ENCODE measurements at regions not wholly inside any gene's neighbourhood (a gene's known extent, or its start where the extent isn't known, plus 50 kb on each side); places are given as distances from the start of the nearest gene placed in this dataset.

DNA sequence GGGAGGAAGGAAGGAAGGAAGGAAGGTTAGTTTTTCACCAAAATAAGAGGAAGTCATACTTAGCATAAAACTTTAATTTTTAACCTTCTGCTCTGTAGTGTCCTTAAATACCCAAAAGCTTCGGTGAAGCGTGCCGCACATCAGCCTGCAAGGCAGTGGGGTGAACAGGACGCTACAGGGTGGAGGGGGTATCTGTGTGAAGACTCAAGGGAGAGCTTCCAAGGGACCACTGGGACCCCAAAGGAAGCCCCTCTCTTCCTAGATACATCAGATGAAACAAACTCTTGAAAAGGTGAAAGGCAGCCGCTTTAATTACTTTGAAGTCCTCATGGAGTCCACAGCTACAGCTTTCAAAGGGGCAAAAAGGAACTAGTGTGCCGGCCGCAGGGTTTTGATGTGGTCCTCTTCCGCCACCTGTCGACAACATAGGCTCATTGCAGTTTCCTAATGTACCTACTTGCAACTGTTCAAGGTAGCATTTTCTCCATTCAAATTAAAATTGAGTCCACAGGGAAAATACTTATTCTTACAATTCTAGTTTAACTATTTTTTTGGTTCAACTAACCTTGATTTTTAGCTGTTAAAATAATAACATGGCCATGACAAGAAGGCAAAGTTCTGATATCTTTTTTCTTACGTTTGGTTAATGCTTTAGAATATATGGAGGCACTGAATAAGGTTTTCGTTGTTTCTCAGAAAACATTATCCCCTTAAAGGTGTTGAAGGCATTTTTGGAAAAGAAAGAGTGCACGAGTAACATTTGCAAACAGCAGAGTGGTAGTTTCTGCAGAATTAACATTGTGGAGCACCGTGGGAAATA lies 135.0 kb upstream of the RIPOR2 start:
- FAIRE-seq = peak; percentile 91

GRCh38 chr6:25078141-25078540 lies 142.4 kb upstream of the RIPOR2 start:
- FAIRE-seq = no peak

- FAIRE-seq = no peak
These were observed 148.2 kb upstream of the RIPOR2 start for GRCh38 chr6:25083784-25084507.

GRCh38 chr6:25084508-25084833 lies 148.7 kb upstream of the RIPOR2 start:
- FAIRE-seq = no peak

- FAIRE-seq = no peak
These were observed 150.0 kb upstream of the RIPOR2 start for GRCh38 chr6:25085756-25086155.

- FAIRE-seq = no peak
These were observed 150.8 kb upstream of the RIPOR2 start for GRCh38 chr6:25086500-25087091.

DNA sequence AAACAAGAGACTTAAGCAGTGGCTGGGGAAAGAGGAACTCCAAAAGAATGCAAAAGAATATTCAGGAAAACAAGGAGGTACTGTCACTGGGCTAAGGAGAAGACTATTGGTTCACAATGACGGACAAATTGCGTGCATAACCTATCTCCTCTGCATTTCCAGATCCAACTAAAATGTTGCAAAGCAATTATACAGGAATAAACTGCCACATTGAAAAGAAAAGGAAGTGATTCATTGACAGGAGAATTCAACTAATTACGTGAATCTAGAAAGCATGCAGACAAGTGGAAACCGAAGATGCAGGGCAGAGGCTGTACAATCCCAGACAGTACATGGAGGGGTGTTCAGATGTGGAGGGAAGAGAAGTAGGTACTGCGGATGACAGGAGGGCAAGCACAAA lies 152.8 kb upstream of the RIPOR2 start:
- FAIRE-seq = no peak

GRCh38 chr6:25089442-25089841 lies 153.7 kb upstream of the RIPOR2 start:
- no peak for FAIRE-seq

DNA sequence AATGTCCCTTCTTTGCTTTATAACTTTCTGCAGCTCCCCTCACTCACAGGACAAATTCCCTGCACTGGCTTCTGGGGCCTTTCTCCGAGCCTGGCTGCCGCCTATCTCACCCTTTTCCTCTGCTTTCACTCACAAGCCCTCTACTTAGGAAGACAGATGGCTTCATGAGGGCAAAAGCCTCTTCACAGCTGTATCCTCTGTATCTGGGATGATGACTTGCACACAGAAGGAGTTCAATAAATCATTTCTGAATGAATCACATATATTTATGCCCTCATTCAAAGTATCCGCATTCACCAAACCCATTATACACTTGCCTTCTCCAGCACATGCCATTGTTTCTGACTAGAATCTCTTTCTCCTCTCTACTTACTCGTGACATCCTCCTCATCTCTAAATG lies 159.0 kb upstream of the RIPOR2 start:
- no peak for FAIRE-seq

- FAIRE-seq = no peak
These were observed 164.5 kb upstream of the RIPOR2 start for GRCh38 chr6:25100288-25100687.

DNA sequence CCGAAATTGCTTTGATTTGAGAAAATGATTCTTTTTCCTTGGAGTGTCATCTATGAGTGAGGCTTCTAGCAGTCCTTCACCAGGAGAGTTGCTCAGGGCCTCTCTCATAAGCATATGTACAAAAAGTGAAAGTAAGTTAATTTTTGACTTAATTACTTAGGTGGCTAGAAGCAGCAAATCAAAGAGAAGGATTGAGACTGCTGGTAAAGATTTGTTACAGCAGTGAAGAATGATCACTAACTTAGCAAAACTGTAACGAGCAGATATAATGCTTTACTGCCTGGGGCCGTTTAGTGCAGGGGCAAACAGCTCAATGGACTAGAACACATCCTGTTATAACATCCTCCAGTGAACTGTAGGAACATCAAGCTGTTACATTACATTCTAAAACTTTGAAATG lies 167.8 kb upstream of the RIPOR2 start:
- FAIRE-seq = no peak

DNA sequence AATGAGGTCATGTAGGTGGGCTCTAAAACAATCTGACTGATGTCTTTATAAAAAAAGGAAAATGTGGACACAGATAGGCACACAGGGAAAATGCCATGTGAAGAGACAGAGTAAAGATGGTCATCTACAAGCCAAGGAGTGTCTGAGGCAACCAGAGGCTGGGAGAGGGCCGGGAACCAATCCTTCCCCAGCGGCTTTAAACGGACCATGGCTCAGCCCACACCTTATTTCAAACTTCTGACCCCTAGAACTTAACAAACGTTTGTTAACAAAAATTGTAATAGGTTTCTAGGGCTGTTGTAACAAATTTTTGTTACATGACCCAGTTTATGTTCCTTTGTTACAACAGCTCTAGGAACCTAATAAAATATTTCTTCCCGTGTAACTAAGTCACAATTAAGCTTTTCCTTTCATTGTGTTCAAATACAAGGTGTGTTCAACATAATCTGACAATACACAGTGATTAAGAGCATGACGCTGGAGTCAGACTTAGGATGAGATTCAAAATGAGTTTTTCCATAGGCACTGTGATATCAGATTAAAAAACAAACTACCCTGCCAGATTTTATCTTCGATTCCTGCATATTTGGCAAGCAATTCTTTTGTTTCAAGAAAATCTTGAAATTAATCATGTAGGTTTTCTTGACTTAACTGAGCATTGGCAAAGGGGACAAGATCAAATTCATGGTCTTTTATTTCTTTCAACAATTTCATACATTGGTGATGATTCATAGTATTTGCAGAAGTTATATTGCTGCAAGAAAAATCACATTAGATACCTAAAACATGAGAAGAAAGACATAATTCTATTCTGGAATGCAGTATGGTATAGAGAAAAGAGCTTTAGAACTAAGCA lies 169.5 kb upstream of the RIPOR2 start:
- FAIRE-seq = no peak

DNA sequence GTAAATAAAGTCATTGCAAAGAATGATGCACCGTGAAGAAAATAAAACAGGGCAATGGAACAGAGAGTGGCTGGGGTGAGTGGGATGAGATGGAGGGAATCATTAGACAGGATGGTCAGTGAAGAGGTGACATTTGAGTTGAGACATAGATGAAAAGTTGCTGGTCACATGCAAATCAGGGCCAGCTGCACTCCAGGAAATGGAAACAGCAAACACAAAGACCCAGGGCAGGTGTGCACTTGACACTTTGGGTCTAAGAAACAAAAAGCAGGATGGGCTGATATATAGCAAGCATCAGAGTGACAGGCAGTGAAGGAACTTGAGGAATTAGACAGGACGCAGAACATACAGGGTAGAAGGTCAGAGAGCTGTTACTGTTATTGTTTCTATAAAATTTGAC lies 171.5 kb upstream of the RIPOR2 start:
- FAIRE-seq = no peak

- no peak for FAIRE-seq
These were observed 167.4 kb upstream of the CARMIL1 start for GRCh38 chr6:25111782-25112181.

GRCh38 chr6:25112322-25112773 lies 166.8 kb upstream of the CARMIL1 start:
- no peak for FAIRE-seq

- no peak for FAIRE-seq
These were observed 165.7 kb upstream of the CARMIL1 start for GRCh38 chr6:25113436-25113835.

DNA sequence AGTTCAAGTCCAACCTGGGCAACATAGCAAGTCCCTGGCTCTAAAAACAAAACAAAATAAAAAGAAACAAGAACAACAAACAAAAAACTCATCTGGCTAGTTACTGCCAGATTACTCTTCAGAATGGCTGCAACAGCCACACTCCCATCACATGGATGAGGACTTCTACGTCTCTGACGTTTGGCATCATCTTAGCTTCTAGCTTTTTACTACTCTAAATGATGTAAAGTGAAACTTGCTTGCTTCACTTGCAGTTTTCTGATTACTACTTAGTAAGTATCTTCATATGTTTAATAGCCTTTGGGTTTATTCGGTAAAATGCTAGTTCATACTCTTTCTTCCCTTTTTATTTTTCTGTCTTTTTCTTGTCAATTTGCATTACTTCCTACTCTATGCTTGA lies 161.1 kb upstream of the CARMIL1 start:
- FAIRE-seq = no peak

- no peak for FAIRE-seq
These were observed 158.0 kb upstream of the CARMIL1 start for GRCh38 chr6:25121186-25121585.

GRCh38 chr6:25122001-25122400 lies 157.2 kb upstream of the CARMIL1 start:
- FAIRE-seq = no peak

DNA sequence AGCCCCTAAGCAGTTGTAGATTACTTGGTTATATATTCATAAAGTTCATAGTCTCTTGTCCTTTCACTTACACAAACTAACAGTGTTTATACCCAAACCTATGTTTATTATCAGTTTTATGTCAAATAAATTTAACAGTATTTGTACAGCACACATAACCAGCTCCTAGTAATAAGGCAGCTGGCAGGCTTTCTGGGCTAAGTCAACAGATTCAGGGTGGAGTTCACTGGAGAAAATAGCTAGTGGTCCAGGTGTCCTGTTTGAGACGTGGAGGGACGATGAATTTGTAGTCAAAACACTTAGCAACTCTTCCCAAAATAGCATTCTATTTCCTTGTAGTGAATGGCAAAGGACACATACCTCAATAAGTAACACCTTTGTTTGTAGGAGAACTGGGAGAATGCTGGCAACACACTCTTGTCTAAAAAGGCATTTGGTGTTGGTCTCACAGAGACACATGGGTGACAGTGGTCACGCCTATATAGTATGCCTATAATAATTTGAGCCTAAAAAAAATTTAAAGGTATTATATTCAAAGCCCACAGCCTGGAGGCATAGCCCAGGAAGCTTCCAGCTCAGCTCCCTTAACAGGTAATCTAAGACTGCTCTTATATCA lies 156.4 kb upstream of the CARMIL1 start:
- no peak for FAIRE-seq

- FAIRE-seq = no peak
These were observed 154.9 kb upstream of the CARMIL1 start for GRCh38 chr6:25124216-25124715.

DNA sequence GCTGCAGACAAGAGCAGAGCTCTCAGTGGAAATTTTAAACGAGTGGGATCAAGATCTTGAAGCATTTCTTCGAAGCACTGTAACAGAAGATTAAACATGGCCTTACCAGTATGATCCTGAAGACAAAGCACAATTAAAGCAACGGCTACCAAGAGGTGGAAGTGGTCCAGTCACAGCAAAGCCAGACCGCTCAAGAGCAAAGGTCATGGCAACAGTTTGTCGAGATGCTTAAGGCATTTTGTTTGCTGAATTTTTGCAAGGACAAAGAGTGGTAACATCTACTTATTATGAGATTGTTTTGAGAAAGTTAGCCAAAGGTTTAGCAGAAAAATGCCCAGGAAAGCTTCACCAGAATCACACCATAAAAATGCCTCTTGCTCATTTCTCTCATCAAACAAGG lies 153.4 kb upstream of the CARMIL1 start:
- FAIRE-seq = no peak
